Liver (tissue), 3 donors: ENCODE measurements at regions not wholly inside any gene's neighbourhood (a gene's known extent, or its start where the extent isn't known, plus 50 kb on each side); places are given as distances from the start of the nearest gene placed in this dataset.

Experiments used
- ATF3 ChIP-seq: IDR thresholded peaks from 2 replicates; pipeline ENCODE4 v1.6.1; 2016; ENCODE audit warnings: antibody characterized with exemption
- CTCF ChIP-seq: fragments of 150-350 bp; IDR thresholded peaks from 2 replicates; pipeline ENCODE4 v1.5.1; 2017; ENCODE audit warnings: improper control_type of control experiment, low read depth, low read length; ENCODE audit not compliant: missing input control
- EGR1 ChIP-seq, 2 donors: IDR thresholded peaks; 2 replicates each; pipeline ENCODE4 v1.6.1; 2016 to 2018; ENCODE audit warnings: antibody characterized with exemption in 2 of 2, low read depth in 2 of 2
- FOXA1 ChIP-seq: IDR thresholded peaks from 2 replicates; pipeline ENCODE4 v1.6.1; 2016; ENCODE audit warnings: antibody characterized with exemption
- GABPA ChIP-seq, 2 donors: IDR thresholded peaks in 1 of 2; conservative IDR thresholded peaks in 1 of 2; 2 replicates each; pipeline ENCODE4 v1.6.1; 2016; ENCODE audit warnings: antibody characterized with exemption in 2 of 2, mild to moderate bottlenecking in 1 of 2, moderate library complexity in 1 of 2
- HNF4A ChIP-seq, 2 donors: conservative IDR thresholded peaks; 2 replicates each; pipeline ENCODE4 v1.6.1; 2016; ENCODE audit warnings: antibody characterized with exemption in 2 of 2, mild to moderate bottlenecking in 2 of 2
- JUND ChIP-seq, 2 donors: IDR thresholded peaks; 2 replicates each; pipeline ENCODE4 v1.6.1; 2016; ENCODE audit warnings: antibody characterized with exemption in 2 of 2
- NR2F2 ChIP-seq: IDR thresholded peaks from 2 replicates; pipeline ENCODE4 v1.6.1; 2016; ENCODE audit warnings: antibody characterized with exemption
- RAD21 ChIP-seq, 2 donors: IDR thresholded peaks; 2 replicates each; pipeline ENCODE4 v1.6.1; 2016; ENCODE audit warnings: antibody characterized with exemption in 2 of 2, mild to moderate bottlenecking in 2 of 2
- REST ChIP-seq: IDR thresholded peaks from 2 replicates; pipeline ENCODE4 v1.6.1; 2016; ENCODE audit warnings: antibody characterized with exemption, mild to moderate bottlenecking
- SP1 ChIP-seq: IDR thresholded peaks from 2 replicates; pipeline ENCODE4 v1.6.1; 2018; ENCODE audit warnings: antibody characterized with exemption, mild to moderate bottlenecking
- TAF1 ChIP-seq: conservative IDR thresholded peaks from 2 replicates; pipeline ENCODE4 v1.6.1; 2016; ENCODE audit warnings: antibody characterized with exemption, mild to moderate bottlenecking
- ZBTB33 ChIP-seq: IDR thresholded peaks from 2 replicates; pipeline ENCODE4 v1.6.1; 2016; ENCODE audit warnings: antibody characterized with exemption
- donor health status: healthy.
- donor health status: healthy.

- TF ChIP-seq CTCF (no peak), TAF1 (no peak), GABPA (IDR thresholded peaks at IDR 0.05 in 1 of 2, conservative IDR thresholded peaks at IDR 0.05 in 1 of 2) (no peak), RAD21 (IDR thresholded peaks at IDR 0.05) (no peak), ZBTB33 (no peak), EGR1 (IDR thresholded peaks at IDR 0.05; ENCODE audit: low read depth in 2 of 2) (no peak), ATF3 (no peak), REST (no peak), NR2F2 (no peak), SP1 (no peak), HNF4A (conservative IDR thresholded peaks at IDR 0.05) (no peak), FOXA1 (no peak), JUND (IDR thresholded peaks at IDR 0.05) (no peak)
Observed at GRCh38 chr6:51430589-51430988, 611.9 kb downstream of the TFAP2B start.
